ENCODE measurements at regions not wholly inside any gene's neighbourhood (a gene's known extent, or its start where the extent isn't known, plus 50 kb on each side); places are given as distances from the start of the nearest gene placed in this dataset.

DNA sequence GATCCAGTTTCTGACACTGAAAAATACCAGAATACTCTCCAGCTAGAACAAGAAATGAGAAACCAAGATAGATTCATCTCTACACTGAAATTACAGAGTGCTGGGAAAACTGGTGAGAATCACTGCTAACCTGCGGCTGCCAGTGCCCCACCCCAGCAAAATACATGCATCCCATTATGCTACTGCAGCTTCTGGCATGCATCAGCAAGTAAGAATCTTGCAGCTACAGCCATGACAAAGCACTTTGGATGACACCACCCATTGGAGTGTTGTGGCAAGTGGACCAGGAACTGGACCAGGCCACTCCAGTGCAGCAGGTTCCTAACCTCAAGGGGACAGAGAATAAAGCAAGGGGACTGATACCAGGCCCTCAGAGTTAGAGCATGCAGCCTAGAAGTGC is 378.8 kb upstream of the ETAA1 start:
- CTCF ChIA-PET: no interaction called here
- H3K9me3 ChIP-seq (replicated peaks; ENCODE audit: control insufficient read depth, insufficient read depth, low read length): no peaks in the 10 kb centered on the region
- H3K4me2 ChIP-seq (ENCODE audit: insufficient read depth, low read length): no peak overlapping the region
- no peaks in the 10 kb centered on the region for H3K79me2 ChIP-seq (ENCODE audit: control insufficient read depth, insufficient read depth, low read length)
- H2AFZ ChIP-seq (ENCODE audit: low read depth, low read length): no peak overlapping the region
- intact Hi-C loops (cut with micrococcal nuclease): no loop called here
- POLR2A ChIA-PET: no interaction called here
- H3K27ac ChIP-seq (ENCODE audit: insufficient read depth, low read depth, low read length): no peak overlapping the region
- H3K9ac ChIP-seq (replicated peaks; ENCODE audit: extremely low read depth, insufficient read depth, low read length): no peak overlapping the region
- dilution Hi-C loops (cut with MboI; ENCODE audit: extremely low pct_ligation_motif_present, low sequenced_read_pairs): no loop called here
- TF ChIP-seq FOS (IDR thresholded peaks at IDR 0.05; ENCODE audit: borderline replicate concordance, insufficient read depth, low read length): no peak
- TF ChIP-seq GATA2 (IDR thresholded peaks at IDR 0.05; ENCODE audit: insufficient read depth, insufficient read length, low read depth, low read length): no peak
- TF ChIP-seq JUN (IDR thresholded peaks at IDR 0.05; ENCODE audit: borderline replicate concordance, insufficient read depth, insufficient read length, low read depth): no peak
- TF ChIP-seq POLR2A (IDR thresholded peaks at IDR 0.05; ENCODE audit: low read depth, low read length): no peak
- no peak for TF ChIP-seq MYC (IDR thresholded peaks at IDR 0.05; ENCODE audit: low read depth, low read length)
- TF ChIP-seq EZH2 (IDR thresholded peaks at IDR 0.05; ENCODE audit: borderline replicate concordance, low read depth, low read length, severe bottlenecking): no peak
- TF ChIP-seq, protein P1, sequence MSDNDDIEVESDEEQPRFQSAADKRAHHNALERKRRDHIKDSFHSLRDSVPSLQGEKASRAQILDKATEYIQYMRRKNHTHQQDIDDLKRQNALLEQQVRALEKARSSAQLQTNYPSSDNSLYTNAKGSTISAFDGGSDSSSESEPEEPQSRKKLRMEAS (IDR thresholded peaks at IDR 0.05; ENCODE audit: insufficient read depth, insufficient read length): no peak
- TF ChIP-seq, protein P2, sequence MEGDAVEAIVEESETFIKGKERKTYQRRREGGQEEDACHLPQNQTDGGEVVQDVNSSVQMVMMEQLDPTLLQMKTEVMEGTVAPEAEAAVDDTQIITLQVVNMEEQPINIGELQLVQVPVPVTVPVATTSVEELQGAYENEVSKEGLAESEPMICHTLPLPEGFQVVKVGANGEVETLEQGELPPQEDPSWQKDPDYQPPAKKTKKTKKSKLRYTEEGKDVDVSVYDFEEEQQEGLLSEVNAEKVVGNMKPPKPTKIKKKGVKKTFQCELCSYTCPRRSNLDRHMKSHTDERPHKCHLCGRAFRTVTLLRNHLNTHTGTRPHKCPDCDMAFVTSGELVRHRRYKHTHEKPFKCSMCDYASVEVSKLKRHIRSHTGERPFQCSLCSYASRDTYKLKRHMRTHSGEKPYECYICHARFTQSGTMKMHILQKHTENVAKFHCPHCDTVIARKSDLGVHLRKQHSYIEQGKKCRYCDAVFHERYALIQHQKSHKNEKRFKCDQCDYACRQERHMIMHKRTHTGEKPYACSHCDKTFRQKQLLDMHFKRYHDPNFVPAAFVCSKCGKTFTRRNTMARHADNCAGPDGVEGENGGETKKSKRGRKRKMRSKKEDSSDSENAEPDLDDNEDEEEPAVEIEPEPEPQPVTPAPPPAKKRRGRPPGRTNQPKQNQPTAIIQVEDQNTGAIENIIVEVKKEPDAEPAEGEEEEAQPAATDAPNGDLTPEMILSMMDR (IDR thresholded peaks at IDR 0.05; ENCODE audit: extremely low read depth in 1 of 2, insufficient read depth in 1 of 2, low read depth in 1 of 2, low read length in 2 of 2): no peak
- TF ChIP-seq POLR2AphosphoS5 (IDR thresholded peaks at IDR 0.05; ENCODE audit: insufficient read depth, low read depth, low read length): no peak
- H4K20me1 ChIP-seq (replicated peaks; ENCODE audit: control insufficient read depth, extremely low read depth, insufficient read depth, low read length): no peaks in the 10 kb centered on the region
- no TSS peak for BruUV-seq (replicated peaks)
- no peaks in the 10 kb centered on the region for H3K27me3 ChIP-seq (ENCODE audit: control insufficient read depth in 2 of 2, insufficient read depth in 2 of 2, low read length in 2 of 2)
- FAIRE-seq (no peak), DNase-seq (ENCODE audit: low read depth, low spot score) (no peak)
- H3K4me1 ChIP-seq (ENCODE audit: control insufficient read depth, extremely low read depth, insufficient read depth, low read length): no peaks in the 10 kb centered on the region
- H3K4me3 ChIP-seq (replicated peaks in 1 of 3; ENCODE audit: insufficient read depth in 1 of 3, low read depth in 1 of 3, low read length in 3 of 3): no peak overlapping the region
- no peaks in the 10 kb centered on the region for H3K36me3 ChIP-seq (ENCODE audit: control insufficient read depth in 2 of 2, extremely low read depth in 1 of 2, insufficient read depth in 2 of 2, low read length in 2 of 2)
- no peaks in the 10 kb centered on the region for H3K9me1 ChIP-seq (replicated peaks; ENCODE audit: control insufficient read depth, extremely low read depth, insufficient read depth, low read length)

Data from endothelial cell of umbilical vein (primary cell).